ENCODE measurements at regions not wholly inside any gene's neighbourhood (a gene's known extent, or its start where the extent isn't known, plus 50 kb on each side); places are given as distances from the start of the nearest gene placed in this dataset.

GRCh38 chr1:63142001-63142400, 180.4 kb upstream of the FOXD3 start:
- TF ChIP-seq CTCF (IDR thresholded peaks at IDR 0.05; ENCODE audit: poor library complexity) (no peak), EZH2 (IDR thresholded peaks at IDR 0.05; ENCODE audit: borderline replicate concordance) (no peak), EZH2phosphoT487 (IDR thresholded peaks at IDR 0.05; ENCODE audit: low read depth, severe bottlenecking, unreplicated experiment) (no peak)
- H3K79me2 ChIP-seq, result no peaks in the 10 kb centered on the region
- 94% methylated on average over 5 of the region's 5 CpGs for WGBS (ENCODE audit: low lambda C conversion rate, missing lambda C conversion rate)
- H3K4me1 ChIP-seq (ENCODE audit: insufficient read depth), result no peaks in the 10 kb centered on the region
- H3K27ac ChIP-seq, result no peak overlapping the region
- no peaks in the 10 kb centered on the region for H4K20me1 ChIP-seq (ENCODE audit: insufficient read depth, poor library complexity, severe bottlenecking)
- no peaks in the 10 kb centered on the region for H3K9me2 ChIP-seq (replicated peaks; ENCODE audit: insufficient read depth)
- H3K36me3 ChIP-seq (replicated peaks; ENCODE audit: insufficient read depth, low read depth), result no peaks in the 10 kb centered on the region
- no peaks in the 10 kb centered on the region for H3K27me3 ChIP-seq
- no peak overlapping the region for H3K4me2 ChIP-seq
- DNase-seq (ENCODE audit: low spot score), result no peak
- H3K4me3 ChIP-seq, result no peak overlapping the region
- no peak overlapping the region for H2AFZ ChIP-seq
- no peaks in the 10 kb centered on the region for H3K9me3 ChIP-seq (ENCODE audit: low read depth)

- Histone ChIP-seq H3K79me2 (no peaks in the 10 kb centered on the region), H3K9me3 (ENCODE audit: low read depth) (no peaks in the 10 kb centered on the region), H3K4me3 (no peak overlapping the region), H2AFZ (no peak overlapping the region), H4K20me1 (ENCODE audit: insufficient read depth, poor library complexity, severe bottlenecking) (no peaks in the 10 kb centered on the region), H3K27ac (no peak overlapping the region), H3K4me2 (no peak overlapping the region), H3K36me3 (replicated peaks; ENCODE audit: insufficient read depth, low read depth) (no peaks in the 10 kb centered on the region), H3K9me2 (replicated peaks; ENCODE audit: insufficient read depth) (no peaks in the 10 kb centered on the region), H3K27me3 (no peaks in the 10 kb centered on the region), H3K4me1 (ENCODE audit: insufficient read depth) (no peaks in the 10 kb centered on the region)
- no peak for TF ChIP-seq EZH2phosphoT487 (IDR thresholded peaks at IDR 0.05; ENCODE audit: low read depth, severe bottlenecking, unreplicated experiment)
- no peak for TF ChIP-seq CTCF (IDR thresholded peaks at IDR 0.05; ENCODE audit: poor library complexity)
- no peak for TF ChIP-seq EZH2 (IDR thresholded peaks at IDR 0.05; ENCODE audit: borderline replicate concordance)
- no peak for DNase-seq (ENCODE audit: low spot score)
These were observed 178.9 kb upstream of the FOXD3 start for GRCh38 chr1:63143482-63143881.

GRCh38 chr1:63147783-63148182, 174.6 kb upstream of the FOXD3 start:
- H3K4me2 ChIP-seq, result no peak overlapping the region
- H2AFZ ChIP-seq, result no peak overlapping the region
- H3K27ac ChIP-seq, result no peak overlapping the region
- no peaks in the 10 kb centered on the region for H3K9me3 ChIP-seq (ENCODE audit: low read depth)
- H4K20me1 ChIP-seq (ENCODE audit: insufficient read depth, poor library complexity, severe bottlenecking), result no peaks in the 10 kb centered on the region
- no peak for TF ChIP-seq EZH2phosphoT487 (IDR thresholded peaks at IDR 0.05; ENCODE audit: low read depth, severe bottlenecking, unreplicated experiment)
- no peak for TF ChIP-seq EZH2 (IDR thresholded peaks at IDR 0.05; ENCODE audit: borderline replicate concordance)
- TF ChIP-seq CTCF (IDR thresholded peaks at IDR 0.05; ENCODE audit: poor library complexity), result no peak
- no peaks in the 10 kb centered on the region for H3K36me3 ChIP-seq (replicated peaks; ENCODE audit: insufficient read depth, low read depth)
- H3K79me2 ChIP-seq, result no peaks in the 10 kb centered on the region
- DNase-seq (ENCODE audit: low spot score), result no peak
- H3K4me3 ChIP-seq, result no peak overlapping the region
- H3K4me1 ChIP-seq (ENCODE audit: insufficient read depth), result no peaks in the 10 kb centered on the region
- WGBS (ENCODE audit: low lambda C conversion rate, missing lambda C conversion rate), result 91% methylated on average over 3 of the region's 3 CpGs
- H3K27me3 ChIP-seq, result peaks cover 15% of the 10 kb centered on the region
- H3K9me2 ChIP-seq (replicated peaks; ENCODE audit: insufficient read depth), result no peaks in the 10 kb centered on the region
